Naive B cell (primary cell): ENCODE measurements at regions not wholly inside any gene's neighbourhood (a gene's known extent, or its start where the extent isn't known, plus 50 kb on each side); places are given as distances from the start of the nearest gene placed in this dataset.
"Not testable (repeated sequence)": the region's sequence is repeated elsewhere in the genome, so short reads cannot be mapped to it uniquely, and the experiment has no call there.

Experiments
- ATAC-seq, 2 donors: fragments of 150-1000 bp; cut with Tn5 transposase; 2 replicates each; pipeline ENCODE4 v1.10.0; 2021; ENCODE audit warnings: low read depth in 2 of 2, mild to moderate bottlenecking in 2 of 2, moderate library complexity in 2 of 2
- DNase-seq: peaks from one replicate; pipeline ENCODE4 v3.0.0; 2022
- H3K27ac Mint-ChIP-seq, 6 donors: one replicate each; pipeline ENCODE4 v1.8.0; 2020 to 2022; ENCODE audit warnings: mild to moderate bottlenecking in 6 of 6, mixed read lengths in 6 of 6, moderate library complexity in 5 of 6, inconsistent platforms in 2 of 6
- H3K27me3 Mint-ChIP-seq, 3 donors: one replicate each; pipeline ENCODE4 v1.8.0; 2021 to 2022; ENCODE audit warnings: mixed read lengths in 3 of 3, mild to moderate bottlenecking in 1 of 3
- H3K36me3 Mint-ChIP-seq, 2 donors: one replicate each; pipeline ENCODE4 v1.8.0; 2020 to 2022; ENCODE audit warnings: mixed read lengths in 2 of 2, inconsistent platforms in 1 of 2, mild to moderate bottlenecking in 1 of 2
- H3K4me1 Mint-ChIP-seq, 3 donors: one replicate each; pipeline ENCODE4 v1.8.0; 2020 to 2022; ENCODE audit warnings: mixed read lengths in 3 of 3, inconsistent platforms in 1 of 3, mild to moderate bottlenecking in 1 of 3, moderate library complexity in 1 of 3
- H3K4me3 Mint-ChIP-seq, 8 donors: one replicate each; pipeline ENCODE4 v1.8.0; 2020 to 2022; ENCODE audit warnings: mild to moderate bottlenecking in 8 of 8, mixed read lengths in 8 of 8, moderate library complexity in 8 of 8, inconsistent platforms in 2 of 8
- H3K9me3 Mint-ChIP-seq, 7 donors: one replicate each; pipeline ENCODE4 v1.8.0; 2020 to 2022; ENCODE audit warnings: mixed read lengths in 7 of 7, mild to moderate bottlenecking in 5 of 7, inconsistent platforms in 2 of 7, moderate library complexity in 1 of 7

GRCh38 chr10:63077800-63078199 lies 55.3 kb upstream of the NRBF2 start:
- ATAC-seq (no peak), DNase-seq (no peak)
- Mint-ChIP-seq H3K27me3 (peaks cover 18 to 30% (median 22%) of the 10 kb centered on the region in 3 donors), H3K4me1 (no peaks in the 10 kb centered on the region), H3K36me3 (no peaks in the 10 kb centered on the region), H3K4me3 (no peak overlapping the region), H3K9me3 (no peaks in the 10 kb centered on the region), H3K27ac (no peak overlapping the region)

- no peak overlapping the region for H3K4me3 Mint-ChIP-seq
- no peaks in the 10 kb centered on the region for H3K9me3 Mint-ChIP-seq
- H3K36me3 Mint-ChIP-seq = peaks cover 0 to 4% of the 10 kb centered on the region in 2 donors
- ATAC-seq (no peak), DNase-seq (no peak)
- no peaks in the 10 kb centered on the region for H3K4me1 Mint-ChIP-seq
- peaks cover 22 to 38% (median 36%) of the 10 kb centered on the region in 3 donors for H3K27me3 Mint-ChIP-seq
- H3K27ac Mint-ChIP-seq = no peak overlapping the region
Measured at GRCh38 chr10:63072951-63073350, 60.2 kb upstream of the NRBF2 start.

- Mint-ChIP-seq H3K36me3 (peaks cover 0 to 4% of the 10 kb centered on the region in 2 donors), H3K27ac (peak overlapping the region in 2 of 6 donors; percentile 10 to 25), H3K9me3 (no peaks in the 10 kb centered on the region), H3K4me3 (no peak overlapping the region), H3K4me1 (no peaks in the 10 kb centered on the region), H3K27me3 (peaks cover 23 to 39% (median 38%) of the 10 kb centered on the region in 3 donors)
- no peak for DNase-seq
- ATAC-seq = no peak
Measured at GRCh38 chr10:63071145-63071544, 62.0 kb upstream of the NRBF2 start.

- peaks cover 0 to 3% (median 0%) of the 10 kb centered on the region in 3 donors for H3K4me1 Mint-ChIP-seq
- no peak overlapping the region for H3K27ac Mint-ChIP-seq
- no peak for ATAC-seq
- no peaks in the 10 kb centered on the region for H3K9me3 Mint-ChIP-seq
- peaks cover 0 to 4% of the 10 kb centered on the region in 2 donors for H3K36me3 Mint-ChIP-seq
- DNase-seq = no peak
- no peak overlapping the region for H3K4me3 Mint-ChIP-seq
- H3K27me3 Mint-ChIP-seq = peaks cover 39 to 54% (median 40%) of the 10 kb centered on the region in 3 donors
Measured at GRCh38 chr10:63069318-63069717, 63.8 kb upstream of the NRBF2 start.

GRCh38 chr10:63068246-63068645 lies 64.9 kb upstream of the NRBF2 start:
- peaks cover 43 to 65% (median 47%) of the 10 kb centered on the region in 3 donors for H3K27me3 Mint-ChIP-seq
- H3K4me1 Mint-ChIP-seq = peaks cover 0 to 3% (median 0%) of the 10 kb centered on the region in 3 donors
- no peak for DNase-seq
- peaks cover 0 to 4% of the 10 kb centered on the region in 2 donors for H3K36me3 Mint-ChIP-seq
- peak overlapping the region in 1 of 8 donors; percentile 42 for H3K4me3 Mint-ChIP-seq
- ATAC-seq = no peak
- no peak overlapping the region for H3K27ac Mint-ChIP-seq
- peaks cover 0 to under 1% (median 0%) of the 10 kb centered on the region in 7 donors for H3K9me3 Mint-ChIP-seq

- Mint-ChIP-seq H3K9me3 (peaks cover 0 to 1% (median 0%) of the 10 kb centered on the region in 7 donors), H3K27ac (no peak overlapping the region), H3K36me3 (peaks cover 0 to 4% of the 10 kb centered on the region in 2 donors), H3K4me1 (peaks cover 0 to 3% (median 0%) of the 10 kb centered on the region in 3 donors), H3K27me3 (peaks cover 39 to 59% (median 49%) of the 10 kb centered on the region in 3 donors), H3K4me3 (no peak overlapping the region)
- DNase-seq (no peak), ATAC-seq (no peak)
Measured at GRCh38 chr10:63066606-63067005, 66.5 kb upstream of the NRBF2 start.

GRCh38 chr10:63064706-63065105 lies 68.4 kb upstream of the NRBF2 start:
- H3K27me3 Mint-ChIP-seq = peaks cover 39 to 52% (median 42%) of the 10 kb centered on the region in 3 donors
- ATAC-seq = no peak
- H3K4me3 Mint-ChIP-seq = no peak overlapping the region
- H3K4me1 Mint-ChIP-seq = peaks cover 0 to 3% (median 0%) of the 10 kb centered on the region in 3 donors
- no peak overlapping the region for H3K27ac Mint-ChIP-seq
- DNase-seq = no peak
- H3K36me3 Mint-ChIP-seq = no peaks in the 10 kb centered on the region
- peaks cover 0 to 1% (median 0%) of the 10 kb centered on the region in 7 donors for H3K9me3 Mint-ChIP-seq

- no peak for DNase-seq
- no peak for ATAC-seq
- Mint-ChIP-seq H3K27ac (no peak overlapping the region), H3K9me3 (peaks cover 0 to under 1% (median 0%) of the 10 kb centered on the region in 7 donors), H3K27me3 (peaks cover 6 to 23% (median 19%) of the 10 kb centered on the region in 3 donors), H3K36me3 (no peaks in the 10 kb centered on the region), H3K4me1 (no peaks in the 10 kb centered on the region), H3K4me3 (no peak overlapping the region)
Measured at GRCh38 chr10:63058236-63058635, 74.9 kb upstream of the NRBF2 start.

- Mint-ChIP-seq H3K27ac (no peak overlapping the region), H3K9me3 (no peaks in the 10 kb centered on the region), H3K36me3 (no peaks in the 10 kb centered on the region), H3K27me3 (peaks cover 0 to 16% (median 15%) of the 10 kb centered on the region in 3 donors), H3K4me1 (no peaks in the 10 kb centered on the region), H3K4me3 (peak overlapping the region in 1 of 8 donors; percentile 56)
- no peak for DNase-seq
- no peak for ATAC-seq
Measured at GRCh38 chr10:63057509-63057908, 75.6 kb upstream of the NRBF2 start.

GRCh38 chr10:63055705-63056104 lies 77.4 kb upstream of the NRBF2 start:
- Mint-ChIP-seq H3K36me3 (no peaks in the 10 kb centered on the region), H3K27me3 (peaks cover 0 to 14% (median 14%) of the 10 kb centered on the region in 3 donors), H3K4me3 (no peak overlapping the region), H3K9me3 (no peaks in the 10 kb centered on the region), H3K4me1 (no peaks in the 10 kb centered on the region), H3K27ac (no peak overlapping the region)
- no peak for ATAC-seq
- DNase-seq = no peak

GRCh38 chr10:63054889-63055611 lies 78.1 kb upstream of the NRBF2 start:
- no peak overlapping the region for H3K4me3 Mint-ChIP-seq
- H3K27me3 Mint-ChIP-seq = peaks cover 0 to 17% (median 15%) of the 10 kb centered on the region in 3 donors
- no peak for DNase-seq
- no peak for ATAC-seq
- H3K4me1 Mint-ChIP-seq = no peaks in the 10 kb centered on the region
- peak overlapping the region in 1 of 6 donors; percentile 54 for H3K27ac Mint-ChIP-seq
- H3K9me3 Mint-ChIP-seq = peaks cover 0 to 1% (median 0%) of the 10 kb centered on the region in 7 donors
- H3K36me3 Mint-ChIP-seq = no peaks in the 10 kb centered on the region

- ATAC-seq = no peak
- no peaks in the 10 kb centered on the region for H3K36me3 Mint-ChIP-seq
- no peak overlapping the region for H3K27ac Mint-ChIP-seq
- peaks cover 13 to 30% (median 27%) of the 10 kb centered on the region in 3 donors for H3K27me3 Mint-ChIP-seq
- peaks cover 0 to 5% (median 0%) of the 10 kb centered on the region in 7 donors for H3K9me3 Mint-ChIP-seq
- DNase-seq = no peak
- H3K4me1 Mint-ChIP-seq = no peaks in the 10 kb centered on the region
- no peak overlapping the region for H3K4me3 Mint-ChIP-seq
Measured at GRCh38 chr10:63052083-63052482, 81.0 kb upstream of the NRBF2 start.

GRCh38 chr10:63042256-63042655 lies 90.9 kb upstream of the NRBF2 start:
- ATAC-seq = no peak
- DNase-seq = no peak
- Mint-ChIP-seq H3K4me3 (no peak overlapping the region), H3K27ac (no peak overlapping the region), H3K9me3 (peaks cover 0 to 41% (median 29%) of the 10 kb centered on the region in 7 donors), H3K36me3 (peaks cover 0 to 8% of the 10 kb centered on the region in 2 donors), H3K4me1 (no peaks in the 10 kb centered on the region), H3K27me3 (peaks cover 30 to 52% (median 37%) of the 10 kb centered on the region in 3 donors)

- H3K36me3 Mint-ChIP-seq, ATAC-seq, H3K4me3 Mint-ChIP-seq, DNase-seq, H3K27ac Mint-ChIP-seq, H3K4me1 Mint-ChIP-seq: not testable (repeated sequence)
- peaks cover 0 to 18% (median 17%) of the 10 kb centered on the region in 7 donors for H3K9me3 Mint-ChIP-seq
- peaks cover 0 to 15% (median 13%) of the 10 kb centered on the region in 3 donors for H3K27me3 Mint-ChIP-seq
Measured at GRCh38 chr10:63033616-63034185, 99.4 kb upstream of the NRBF2 start.
